GM12873 (cell line): ENCODE measurements at regions not wholly inside any gene's neighbourhood (a gene's known extent, or its start where the extent isn't known, plus 50 kb on each side); places are given as distances from the start of the nearest gene placed in this dataset.

Experiments used
- CTCF ChIP-seq: IDR thresholded peaks from 2 replicates; pipeline ENCODE4 v1.5.1; 2012; ENCODE audit warnings: low read depth, mild to moderate bottlenecking, moderate library complexity, low read length, control low read depth; ENCODE audit not compliant: insufficient read depth; ENCODE audit errors: missing control alignments

- TF ChIP-seq CTCF, result no peak
Observed at GRCh38 chr16:85192238-85193114, 80.2 kb upstream of the CIBAR2 start.

- TF ChIP-seq CTCF, result no peak
Observed at GRCh38 chr16:85193115-85193493, 80.8 kb upstream of the CIBAR2 start.

- no peak for TF ChIP-seq CTCF
Observed at GRCh38 chr16:85193876-85194275, 81.6 kb upstream of the CIBAR2 start.

- TF ChIP-seq CTCF, result no peak
Observed at GRCh38 chr16:85194307-85195270, 82.3 kb upstream of the CIBAR2 start.

GRCh38 chr16:85195271-85195647, 83.0 kb upstream of the CIBAR2 start:
- TF ChIP-seq CTCF, result no peak

GRCh38 chr16:85195900-85196772, 83.9 kb upstream of the CIBAR2 start:
- no peak for TF ChIP-seq CTCF
